ENCODE measurements at regions not wholly inside any gene's neighbourhood (a gene's known extent, or its start where the extent isn't known, plus 50 kb on each side); places are given as distances from the start of the nearest gene placed in this dataset.

- H3K4me3 ChIP-seq, result no peak overlapping the region
- no peak for DNase-seq
- no peaks in the 10 kb centered on the region for H3K36me3 ChIP-seq
- intact Hi-C loops (cut with micrococcal nuclease), result no loop called here
- no peak for TF ChIP-seq CTCF (IDR thresholded peaks at IDR 0.05; ENCODE audit: borderline replicate concordance)
- no peak overlapping the region for H3K27ac ChIP-seq (replicated peaks)
- H3K4me1 ChIP-seq, result no peaks in the 10 kb centered on the region
- H3K9me3 ChIP-seq (replicated peaks), result peaks cover 9% of the 10 kb centered on the region
- H3K27me3 ChIP-seq (ENCODE audit: low read depth), result no peaks in the 10 kb centered on the region
These were observed 190.6 kb downstream of the MRPL39 start for GRCh38 chr21:25416669-25417068.

- no peak for TF ChIP-seq CTCF (IDR thresholded peaks at IDR 0.05; ENCODE audit: borderline replicate concordance)
- no peaks in the 10 kb centered on the region for H3K4me1 ChIP-seq
- no peak overlapping the region for H3K4me3 ChIP-seq
These were observed 195.2 kb downstream of the MRPL39 start for GRCh38 chr21:25412100-25412499.

GRCh38 chr21:25409978-25410377 lies 197.3 kb downstream of the MRPL39 start:
- Histone ChIP-seq H3K27ac (replicated peaks) (no peak overlapping the region), H3K9me3 (replicated peaks) (peaks cover 9% of the 10 kb centered on the region), H3K4me3 (no peak overlapping the region), H3K27me3 (ENCODE audit: low read depth) (no peaks in the 10 kb centered on the region), H3K36me3 (no peaks in the 10 kb centered on the region), H3K4me1 (no peaks in the 10 kb centered on the region)
- no peak for DNase-seq
- intact Hi-C loops (cut with micrococcal nuclease), result no loop called here
- TF ChIP-seq CTCF (IDR thresholded peaks at IDR 0.05; ENCODE audit: borderline replicate concordance), result no peak

More at GRCh38 chr21:25412100-25412499, 195.2 kb downstream of the MRPL39 start:
- Histone ChIP-seq H3K27me3 (ENCODE audit: low read depth) (no peaks in the 10 kb centered on the region), H3K27ac (replicated peaks) (no peak overlapping the region), H3K9me3 (replicated peaks) (peaks cover 9% of the 10 kb centered on the region), H3K36me3 (no peaks in the 10 kb centered on the region)
- no peak for DNase-seq
- intact Hi-C loops (cut with micrococcal nuclease), result no loop called here

- H3K27ac ChIP-seq (replicated peaks), result no peak overlapping the region
- H3K9me3 ChIP-seq (replicated peaks), result no peaks in the 10 kb centered on the region
- no peaks in the 10 kb centered on the region for H3K4me1 ChIP-seq
- no peaks in the 10 kb centered on the region for H3K36me3 ChIP-seq
- H3K4me3 ChIP-seq, result no peak overlapping the region
- intact Hi-C loops (cut with micrococcal nuclease), result no loop called here
- no peak for TF ChIP-seq CTCF (IDR thresholded peaks at IDR 0.05; ENCODE audit: borderline replicate concordance)
- no peaks in the 10 kb centered on the region for H3K27me3 ChIP-seq (ENCODE audit: low read depth)
- DNase-seq, result no peak
These were observed 198.6 kb downstream of the MRPL39 start for GRCh38 chr21:25408666-25409065.

- no peak overlapping the region for H3K27ac ChIP-seq (replicated peaks)
These were observed 200.2 kb downstream of the MRPL39 start for GRCh38 chr21:25406887-25407579.

More at GRCh38 chr21:25406887-25407579, 200.2 kb downstream of the MRPL39 start:
- DNase-seq, result no peak
- Histone ChIP-seq H3K4me1 (no peaks in the 10 kb centered on the region), H3K4me3 (no peak overlapping the region), H3K36me3 (no peaks in the 10 kb centered on the region), H3K27me3 (ENCODE audit: low read depth) (no peaks in the 10 kb centered on the region), H3K9me3 (replicated peaks) (no peaks in the 10 kb centered on the region)
- TF ChIP-seq CTCF (IDR thresholded peaks at IDR 0.05; ENCODE audit: borderline replicate concordance), result no peak
- intact Hi-C loops (cut with micrococcal nuclease), result no loop called here

Data from left ventricle myocardium inferior (tissue), 1 donor.